ENCODE measurements at regions not wholly inside any gene's neighbourhood (a gene's known extent, or its start where the extent isn't known, plus 50 kb on each side); places are given as distances from the start of the nearest gene placed in this dataset.

DNA sequence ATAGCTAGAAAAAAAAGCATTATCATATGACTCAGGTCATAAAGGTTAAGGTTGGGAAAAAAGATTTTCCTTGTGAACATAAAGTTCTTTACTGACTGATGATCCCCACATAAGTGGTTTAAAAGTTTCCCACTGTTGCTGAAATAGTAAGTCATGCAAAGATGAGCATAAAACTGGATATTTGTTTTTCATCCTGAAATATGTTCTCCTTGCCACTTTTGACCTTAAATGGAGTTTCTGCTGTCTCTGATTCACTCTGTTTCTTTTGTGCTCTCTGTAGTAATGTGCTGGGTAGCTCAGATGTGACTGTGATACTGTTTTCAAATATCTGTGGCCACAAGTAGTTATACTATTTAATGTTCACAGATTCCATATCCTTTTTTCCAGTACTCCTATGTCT lies 162.5 kb upstream of the GAS1 start:
- TF ChIP-seq, protein P1, sequence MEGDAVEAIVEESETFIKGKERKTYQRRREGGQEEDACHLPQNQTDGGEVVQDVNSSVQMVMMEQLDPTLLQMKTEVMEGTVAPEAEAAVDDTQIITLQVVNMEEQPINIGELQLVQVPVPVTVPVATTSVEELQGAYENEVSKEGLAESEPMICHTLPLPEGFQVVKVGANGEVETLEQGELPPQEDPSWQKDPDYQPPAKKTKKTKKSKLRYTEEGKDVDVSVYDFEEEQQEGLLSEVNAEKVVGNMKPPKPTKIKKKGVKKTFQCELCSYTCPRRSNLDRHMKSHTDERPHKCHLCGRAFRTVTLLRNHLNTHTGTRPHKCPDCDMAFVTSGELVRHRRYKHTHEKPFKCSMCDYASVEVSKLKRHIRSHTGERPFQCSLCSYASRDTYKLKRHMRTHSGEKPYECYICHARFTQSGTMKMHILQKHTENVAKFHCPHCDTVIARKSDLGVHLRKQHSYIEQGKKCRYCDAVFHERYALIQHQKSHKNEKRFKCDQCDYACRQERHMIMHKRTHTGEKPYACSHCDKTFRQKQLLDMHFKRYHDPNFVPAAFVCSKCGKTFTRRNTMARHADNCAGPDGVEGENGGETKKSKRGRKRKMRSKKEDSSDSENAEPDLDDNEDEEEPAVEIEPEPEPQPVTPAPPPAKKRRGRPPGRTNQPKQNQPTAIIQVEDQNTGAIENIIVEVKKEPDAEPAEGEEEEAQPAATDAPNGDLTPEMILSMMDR (IDR thresholded peaks at IDR 0.05), result no peak
- Histone ChIP-seq H3K4me1 (ENCODE audit: control insufficient read depth in 1 of 2, low read depth in 2 of 2) (peaks cover 10 to 29% of the 10 kb centered on the region in 2 donors), H3K4me3 (no peak overlapping the region), H3K9me3 (no peaks in the 10 kb centered on the region), H3K27me3 (replicated peaks; ENCODE audit: insufficient read depth) (no peaks in the 10 kb centered on the region), H3K36me3 (no peaks in the 10 kb centered on the region), H3K27ac (no peak overlapping the region)
- no peak for ATAC-seq (ENCODE audit: insufficient number of reproducible peaks, low FRiP score, low read depth)
- DNase-seq (ENCODE audit: low spot score), result no peak

DNA sequence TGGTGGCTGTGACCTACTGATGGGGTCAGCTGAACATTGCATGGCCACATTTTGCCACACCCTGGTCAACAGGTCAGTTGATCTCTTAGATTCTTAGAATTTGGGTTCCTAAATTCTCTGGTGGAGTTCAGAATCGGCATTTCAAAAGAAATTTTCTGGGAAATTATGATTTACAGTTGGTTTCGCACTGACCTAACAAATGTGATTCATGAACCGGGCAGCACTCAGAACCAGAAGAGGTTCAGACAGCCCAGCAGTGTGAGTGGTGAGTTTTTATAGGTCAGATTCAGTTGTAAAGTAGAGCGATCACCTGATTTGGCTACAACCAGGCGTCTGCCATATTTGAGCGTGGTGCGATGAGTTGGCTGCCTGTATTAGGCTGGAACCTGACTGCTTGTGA lies 163.7 kb upstream of the GAS1 start:
- H3K27ac ChIP-seq, result no peak overlapping the region
- no peaks in the 10 kb centered on the region for H3K27me3 ChIP-seq (replicated peaks; ENCODE audit: insufficient read depth)
- no peaks in the 10 kb centered on the region for H3K9me3 ChIP-seq
- ATAC-seq (ENCODE audit: insufficient number of reproducible peaks, low FRiP score, low read depth) (no peak), DNase-seq (ENCODE audit: low spot score) (no peak)
- H3K4me3 ChIP-seq, result no peak overlapping the region
- H3K4me1 ChIP-seq (ENCODE audit: control insufficient read depth in 1 of 2, low read depth in 2 of 2), result peaks cover 18 to 40% of the 10 kb centered on the region in 2 donors
- H3K36me3 ChIP-seq, result no peaks in the 10 kb centered on the region
- TF ChIP-seq, protein P1 (IDR thresholded peaks at IDR 0.05), result no peak

DNA sequence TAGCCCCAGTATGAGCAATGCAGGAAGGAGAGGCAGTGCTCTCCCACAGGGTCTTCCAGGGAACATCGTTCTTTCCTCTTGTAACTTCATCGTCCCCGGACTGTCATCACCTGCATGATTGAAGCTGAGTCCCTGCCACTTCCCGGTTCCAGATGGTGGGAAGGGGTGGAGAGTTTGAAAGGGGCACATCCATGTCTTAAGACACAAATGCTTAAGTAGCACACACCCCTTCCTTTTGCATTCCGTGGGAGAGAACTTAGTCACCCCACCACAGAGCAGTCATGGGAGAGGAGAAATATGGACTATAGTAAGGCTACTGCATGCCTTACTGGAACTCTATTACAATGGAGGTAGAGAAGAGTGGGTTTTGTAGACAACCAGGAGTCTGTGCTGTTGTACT lies 165.3 kb upstream of the GAS1 start:
- DNase-seq (ENCODE audit: low spot score), result no peak
- Histone ChIP-seq H3K9me3 (no peaks in the 10 kb centered on the region), H3K36me3 (no peaks in the 10 kb centered on the region), H3K27me3 (replicated peaks; ENCODE audit: insufficient read depth) (no peaks in the 10 kb centered on the region), H3K27ac (no peak overlapping the region), H3K4me3 (no peak overlapping the region), H3K4me1 (ENCODE audit: control insufficient read depth in 1 of 2, low read depth in 2 of 2) (peaks cover 24 to 51% of the 10 kb centered on the region in 2 donors)
- TF ChIP-seq, protein P1 (IDR thresholded peaks at IDR 0.05), result no peak
- ATAC-seq (ENCODE audit: insufficient number of reproducible peaks, low FRiP score, low read depth), result no peak

DNA sequence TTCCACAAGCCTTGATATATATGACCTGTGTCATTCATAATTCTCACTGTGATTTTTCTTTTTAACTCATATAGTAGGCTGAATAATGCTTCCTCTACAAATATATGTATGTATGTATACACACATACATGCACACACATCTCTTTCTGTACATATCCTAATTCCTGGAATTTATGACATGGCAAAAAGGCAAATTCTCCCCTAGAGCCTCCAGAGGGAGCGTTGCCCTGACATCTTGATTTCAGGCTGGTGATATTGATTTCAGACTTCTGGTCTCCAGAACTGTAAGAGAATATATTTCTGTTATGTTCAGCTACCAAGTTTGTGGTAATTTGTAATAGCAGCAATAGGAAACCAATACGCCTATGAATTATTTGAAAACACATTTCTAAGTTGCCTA lies 166.6 kb upstream of the GAS1 start:
- Histone ChIP-seq H3K27ac (no peak overlapping the region), H3K4me3 (no peak overlapping the region), H3K36me3 (no peaks in the 10 kb centered on the region), H3K4me1 (ENCODE audit: control insufficient read depth in 1 of 2, low read depth in 2 of 2) (peaks cover 22 to 51% of the 10 kb centered on the region in 2 donors), H3K27me3 (replicated peaks; ENCODE audit: insufficient read depth) (no peaks in the 10 kb centered on the region), H3K9me3 (no peaks in the 10 kb centered on the region)
- TF ChIP-seq, protein P1 (IDR thresholded peaks at IDR 0.05), result no peak
- no peak for DNase-seq (ENCODE audit: low spot score)
- ATAC-seq (ENCODE audit: insufficient number of reproducible peaks, low FRiP score, low read depth), result no peak

DNA sequence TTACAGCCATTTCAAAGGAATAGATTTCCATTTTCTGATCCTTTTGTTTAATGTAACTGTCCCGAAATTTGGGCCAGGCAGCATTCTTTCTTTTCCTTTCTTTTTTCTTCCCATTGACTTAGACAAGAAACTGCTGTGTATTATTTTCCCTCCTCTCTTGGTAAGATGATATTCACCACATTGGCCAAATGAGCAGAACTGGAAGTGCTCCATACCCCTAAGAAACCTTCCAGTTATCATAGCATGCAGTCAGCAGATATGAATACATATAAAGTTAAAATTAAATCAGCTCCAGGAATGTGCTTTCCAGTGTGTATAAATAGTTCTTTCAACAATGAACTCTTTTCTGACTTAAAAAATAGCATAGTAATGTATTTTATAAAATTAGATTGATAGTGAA lies 168.5 kb upstream of the GAS1 start:
- no peaks in the 10 kb centered on the region for H3K9me3 ChIP-seq
- H3K4me3 ChIP-seq, result no peak overlapping the region
- ATAC-seq (ENCODE audit: insufficient number of reproducible peaks, low FRiP score, low read depth) (no peak), DNase-seq (ENCODE audit: low spot score) (no peak)
- TF ChIP-seq, protein P1 (IDR thresholded peaks at IDR 0.05), result no peak
- peaks cover 24 to 53% of the 10 kb centered on the region in 2 donors for H3K4me1 ChIP-seq (ENCODE audit: control insufficient read depth in 1 of 2, low read depth in 2 of 2)
- H3K27ac ChIP-seq, result peak overlapping the region; percentile 14 to 21
- no peaks in the 10 kb centered on the region for H3K36me3 ChIP-seq
- no peaks in the 10 kb centered on the region for H3K27me3 ChIP-seq (replicated peaks; ENCODE audit: insufficient read depth)
